22Rv1 (cell line): ENCODE measurements at regions not wholly inside any gene's neighbourhood (a gene's known extent, or its start where the extent isn't known, plus 50 kb on each side); places are given as distances from the start of the nearest gene placed in this dataset.

Source experiments
- H3K27ac ChIP-seq: fragments of 450-650 bp; 2 replicates; pipeline ENCODE4 v1.5.1; 2017
- CTCF ChIP-seq: fragments of 450-650 bp; IDR thresholded peaks from 2 replicates; pipeline ENCODE4 v1.5.1; 2017; ENCODE audit warnings: mild to moderate bottlenecking
- ZFX ChIP-seq: fragments of 450-650 bp; IDR thresholded peaks from 2 replicates; pipeline ENCODE4 v1.6.1; 2017; ENCODE audit warnings: antibody characterized with exemption, borderline replicate concordance

GRCh38 chr4:18664171-18664570, 642.6 kb upstream of the LCORL start:
- no peak overlapping the region for H3K27ac ChIP-seq
- TF ChIP-seq CTCF, result no peak
- no peak for TF ChIP-seq ZFX

- H3K27ac ChIP-seq, result no peak overlapping the region
- TF ChIP-seq ZFX (no peak), CTCF (no peak)
These were observed 623.8 kb upstream of the LCORL start for GRCh38 chr4:18645351-18645750.

- TF ChIP-seq CTCF, result no peak
- no peak for TF ChIP-seq ZFX
- no peak overlapping the region for H3K27ac ChIP-seq
These were observed 619.8 kb upstream of the LCORL start for GRCh38 chr4:18641334-18641733.

- no peak for TF ChIP-seq ZFX
- no peak for TF ChIP-seq CTCF
- H3K27ac ChIP-seq, result no peak overlapping the region
These were observed 616.5 kb upstream of the LCORL start for GRCh38 chr4:18638031-18638430.

- TF ChIP-seq ZFX (no peak), CTCF (no peak)
- no peak overlapping the region for H3K27ac ChIP-seq
These were observed 614.5 kb upstream of the LCORL start for GRCh38 chr4:18636001-18636585.

- no peak for TF ChIP-seq ZFX
- TF ChIP-seq CTCF, result no peak
- no peak overlapping the region for H3K27ac ChIP-seq
These were observed 614.0 kb upstream of the LCORL start for GRCh38 chr4:18635531-18635930.

- TF ChIP-seq CTCF (no peak), ZFX (no peak)
- no peak overlapping the region for H3K27ac ChIP-seq
These were observed 610.0 kb upstream of the LCORL start for GRCh38 chr4:18631586-18631985.
